ENCODE measurements at regions not wholly inside any gene's neighbourhood (a gene's known extent, or its start where the extent isn't known, plus 50 kb on each side); places are given as distances from the start of the nearest gene placed in this dataset.

GRCh38 chr2:122001441-122001874 lies 246.0 kb downstream of the TSN start:
- H2AFZ ChIP-seq (ENCODE audit: low read depth, low read length) = no peak overlapping the region
- H3K79me2 ChIP-seq (ENCODE audit: control insufficient read depth, insufficient read depth, low read length) = no peaks in the 10 kb centered on the region
- FAIRE-seq = no peak
- no peaks in the 10 kb centered on the region for H3K9me3 ChIP-seq (replicated peaks; ENCODE audit: control insufficient read depth, insufficient read depth, low read depth, low read length)
- no peaks in the 10 kb centered on the region for H3K36me3 ChIP-seq (ENCODE audit: control insufficient read depth, insufficient read depth, low read length)
- no peaks in the 10 kb centered on the region for H3K9me1 ChIP-seq (ENCODE audit: control insufficient read depth, insufficient read depth, low read length)
- no peak for ATAC-seq
- ChIA-PET POLR2A (interaction anchor here (0.5 kb wide), 1 partner anchor 341 kb away, joined by 3 read pairs; no protein-coding TSS in a partner anchor), CTCF (ENCODE audit: low intra/inter-chr PET ratio) (no interaction called here)
- H3K4me2 ChIP-seq (ENCODE audit: insufficient read depth, low read length) = no peak overlapping the region
- H4K20me1 ChIP-seq (replicated peaks; ENCODE audit: control insufficient read depth, insufficient read depth, low read length) = 0 out of 2 replicates have a peak, but pooled peaks cover 4% of the 10 kb centered on the region
- WGBS (ENCODE audit: insufficient coverage, low coverage, missing lambda C conversion rate) = 11% methylated on average over 5 of the region's 7 CpGs
- H3K4me1 ChIP-seq (replicated peaks in 1 of 2; ENCODE audit: control insufficient read depth in 2 of 2, insufficient read depth in 2 of 2, low read length in 2 of 2) = peaks cover 0 to 11% of the 10 kb centered on the region in 2 experiments; a peak in 2 of 5 replicates
- in situ Hi-C loops (cut with MboI) (no loop called here), intact Hi-C loops (cut with micrococcal nuclease) (no loop called here)
- BruUV-seq (replicated peaks) = no TSS peak
- TF ChIP-seq L3MBTL2 (IDR thresholded peaks at IDR 0.05) = no peak
- no peak for TF ChIP-seq CREB3 (tag; conservative IDR thresholded peaks at IDR 0.05; ENCODE audit: low read depth)
- TF ChIP-seq ATF6 (CRISPR knock-in tag; IDR thresholded peaks at IDR 0.05) = no peak
- no peak for TF ChIP-seq SIRT6 (IDR thresholded peaks at IDR 0.05; ENCODE audit: low read depth, low read length)
- TF ChIP-seq CLOCK (CRISPR knock-in tag; IDR thresholded peaks at IDR 0.05; ENCODE audit: borderline replicate concordance) = no peak
- TF ChIP-seq EZH2 (IDR thresholded peaks at IDR 0.05; ENCODE audit: borderline replicate concordance, low read depth, low read length) = no peak
- TF ChIP-seq ZNF212 (CRISPR knock-in tag; IDR thresholded peaks at IDR 0.05) = no peak
- no peak for TF ChIP-seq SP2 (IDR thresholded peaks at IDR 0.05; ENCODE audit: extremely low read depth, low read depth, low read length, poor library complexity, severe bottlenecking)
- DNase-seq (ENCODE audit: extremely low read depth in 1 of 4, low spot score in 3 of 4) = no peak
- H3K27ac ChIP-seq (ENCODE audit: extremely low read depth, low read depth, low read length) = no peak overlapping the region
- H3K27me3 ChIP-seq (ENCODE audit: control insufficient read depth in 2 of 2, insufficient read depth in 2 of 2, low read length in 2 of 2) = peaks cover 0 to 8% of the 10 kb centered on the region in 2 experiments; a peak in 2 of 5 replicates
- no peak overlapping the region for H3K9ac ChIP-seq (ENCODE audit: insufficient read depth in 1 of 2, low read depth in 2 of 2, low read length in 2 of 2)
- no peak overlapping the region for H3K4me3 ChIP-seq
